KMS-11 (cell line): ENCODE measurements at regions not wholly inside any gene's neighbourhood (a gene's known extent, or its start where the extent isn't known, plus 50 kb on each side); places are given as distances from the start of the nearest gene placed in this dataset.

Experiments used
- H2AFZ ChIP-seq: fragments of 200-600 bp; sonication (generic); 2 replicates; pipeline ENCODE4 v1.6.1; 2016; ENCODE audit warnings: antibody characterized with exemption, mixed run types, low read depth
- H3K27ac ChIP-seq: fragments of 200-600 bp; sonication (generic); 2 replicates; pipeline ENCODE4 v1.6.1; 2016; ENCODE audit warnings: mild to moderate bottlenecking, mixed run types
- H3K27me3 ChIP-seq: fragments of 200-600 bp; sonication (generic); 2 replicates; pipeline ENCODE4 v1.6.1; 2017; ENCODE audit warnings: mild to moderate bottlenecking, low read depth, mixed run types, moderate library complexity; ENCODE audit not compliant: insufficient read depth
- H3K36me3 ChIP-seq: fragments of 200-600 bp; sonication (generic); 2 replicates; pipeline ENCODE4 v1.6.1; 2017; ENCODE audit warnings: mild to moderate bottlenecking, mixed run types; ENCODE audit not compliant: insufficient read depth
- H3K4me1 ChIP-seq: fragments of 200-600 bp; sonication (generic); 2 replicates; pipeline ENCODE4 v1.6.1; 2016; ENCODE audit warnings: mild to moderate bottlenecking, low read depth, mixed run types; ENCODE audit not compliant: poor library complexity, severe bottlenecking
- H3K4me2 ChIP-seq: fragments of 200-600 bp; sonication (generic); 2 replicates; pipeline ENCODE4 v1.7.0; 2016; ENCODE audit warnings: mild to moderate bottlenecking, mixed run types
- H3K4me3 ChIP-seq: fragments of 200-600 bp; sonication (generic); IDR thresholded peaks from 2 replicates; pipeline ENCODE4 v1.6.1; 2017; ENCODE audit warnings: low read depth, low read length, mixed read lengths; ENCODE audit not compliant: insufficient read depth
- H3K79me2 ChIP-seq: fragments of 200-600 bp; sonication (generic); 2 replicates; pipeline ENCODE4 v1.6.1; 2016; ENCODE audit warnings: low read depth, mixed run types; ENCODE audit not compliant: insufficient read depth
- H3K9ac ChIP-seq: fragments of 200-600 bp; sonication (generic); 2 replicates; pipeline ENCODE4 v1.6.1; 2016; ENCODE audit warnings: mild to moderate bottlenecking, mixed run types
- H4K20me1 ChIP-seq: fragments of 200-600 bp; sonication (generic); 2 replicates; pipeline ENCODE4 v1.6.1; 2016; ENCODE audit warnings: mild to moderate bottlenecking, mixed run types; ENCODE audit not compliant: insufficient read depth
- CTCF ChIP-seq: fragments of 200-600 bp; sonication (generic); conservative IDR thresholded peaks from 2 replicates; pipeline ENCODE4 v1.6.1; 2017; ENCODE audit warnings: low read depth, mild to moderate bottlenecking, antibody characterized with exemption, low read length, moderate library complexity, mixed read lengths

GRCh38 chr2:45170191-45171135, 161.2 kb upstream of the SIX2 start:
- Histone ChIP-seq H2AFZ (no peak overlapping the region), H3K27ac (no peak overlapping the region), H3K9ac (no peak overlapping the region), H3K79me2 (no peaks in the 10 kb centered on the region), H3K4me2 (no peak overlapping the region), H3K36me3 (no peaks in the 10 kb centered on the region), H3K4me3 (no peak overlapping the region), H4K20me1 (no peaks in the 10 kb centered on the region), H3K27me3 (no peaks in the 10 kb centered on the region), H3K4me1 (peaks cover 4% of the 10 kb centered on the region)
- no peak for TF ChIP-seq CTCF

GRCh38 chr2:45169339-45170190, 160.3 kb upstream of the SIX2 start:
- Histone ChIP-seq H3K27ac (no peak overlapping the region; the same call in 1 of the 2 replicates), H3K4me1 (peaks cover 4% of the 10 kb centered on the region), H3K4me2 (peak overlapping the region; percentile 52; the same call in 1 of the 2 replicates), H3K27me3 (no peaks in the 10 kb centered on the region), H3K79me2 (no peaks in the 10 kb centered on the region), H4K20me1 (no peaks in the 10 kb centered on the region), H2AFZ (peak overlapping the region; percentile 84), H3K9ac (peak overlapping the region; percentile 70), H3K36me3 (no peaks in the 10 kb centered on the region), H3K4me3 (peak overlapping the region; percentile 70)
- TF ChIP-seq CTCF, result no peak

DNA sequence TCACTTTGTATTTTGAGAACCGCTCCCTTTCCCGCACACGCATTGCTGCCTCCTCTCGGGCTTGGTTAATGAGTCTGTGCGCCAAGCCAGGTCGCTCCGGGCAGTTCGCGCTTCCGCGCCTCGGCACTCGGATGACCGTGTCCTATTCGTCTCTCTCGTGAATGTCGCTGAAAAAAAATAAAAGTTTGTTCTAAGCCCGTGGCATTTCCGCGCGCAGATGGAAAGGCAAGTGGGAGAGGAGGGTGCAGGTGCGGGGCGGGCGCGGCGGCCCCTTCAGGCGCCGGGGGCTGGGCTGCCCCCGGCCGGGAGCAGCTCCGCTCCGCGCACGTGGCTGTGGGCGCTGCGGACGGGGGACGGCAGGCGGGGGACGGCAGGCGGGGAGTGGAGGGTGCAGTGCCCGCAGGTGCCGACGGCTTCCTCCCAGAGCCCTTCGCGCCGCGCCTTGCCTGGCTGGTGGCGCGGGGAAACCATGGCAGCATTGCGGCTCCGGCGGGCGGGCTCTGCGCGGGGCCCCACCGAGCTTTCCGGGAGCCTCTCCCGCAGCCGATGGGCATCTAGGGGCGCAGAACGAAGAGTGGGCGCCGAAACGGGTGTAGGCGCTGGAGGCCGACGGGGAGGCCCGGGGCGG, 159.6 kb upstream of the SIX2 start:
- TF ChIP-seq CTCF, result no peak
- H3K9ac ChIP-seq, result peak overlapping the region; percentile 70
- H3K27me3 ChIP-seq, result no peaks in the 10 kb centered on the region
- no peaks in the 10 kb centered on the region for H4K20me1 ChIP-seq
- H3K36me3 ChIP-seq, result no peaks in the 10 kb centered on the region
- H3K79me2 ChIP-seq, result no peaks in the 10 kb centered on the region
- H3K27ac ChIP-seq, result no peak overlapping the region; the same call in 1 of the 2 replicates
- peak overlapping the region; percentile 84 for H2AFZ ChIP-seq
- H3K4me1 ChIP-seq, result peaks cover 4% of the 10 kb centered on the region
- H3K4me3 ChIP-seq, result peak overlapping the region; percentile 81
- peak overlapping the region; percentile 52 for H3K4me2 ChIP-seq

DNA sequence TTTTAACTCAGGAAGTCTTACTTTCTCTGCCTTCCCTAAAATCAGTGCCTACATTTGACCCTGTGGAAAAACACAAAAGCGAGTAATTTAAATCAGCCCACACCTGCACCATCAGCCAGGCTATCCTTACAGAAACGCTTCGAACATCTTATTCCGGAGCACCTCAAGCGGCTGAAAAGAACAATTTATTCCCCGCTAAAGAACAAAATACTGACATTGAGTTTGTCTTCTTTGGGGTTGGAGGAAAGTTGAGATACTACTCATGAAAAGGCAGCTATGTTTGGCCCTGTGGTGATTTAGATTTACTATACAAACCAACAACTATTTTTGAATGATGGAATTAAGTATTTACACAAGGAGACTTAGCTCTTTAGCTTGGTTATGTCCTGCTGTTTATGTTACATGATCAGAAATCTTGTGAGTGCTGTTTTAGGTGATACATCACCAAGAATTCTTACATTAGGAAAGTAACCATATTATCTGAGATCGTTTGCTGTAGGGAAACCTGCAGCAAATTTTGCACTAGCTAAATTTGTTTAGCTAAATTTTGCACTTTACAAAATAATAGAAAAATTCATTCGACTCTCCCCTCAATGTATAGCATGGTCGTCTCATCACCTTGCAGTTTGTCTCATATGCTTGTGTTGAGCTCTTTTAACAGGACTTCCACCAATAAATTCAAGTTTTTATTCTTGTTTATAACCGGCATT, 158.8 kb upstream of the SIX2 start:
- H2AFZ ChIP-seq, result peak overlapping the region; percentile 84
- H4K20me1 ChIP-seq, result no peaks in the 10 kb centered on the region
- no peaks in the 10 kb centered on the region for H3K36me3 ChIP-seq
- H3K4me1 ChIP-seq, result peaks cover 4% of the 10 kb centered on the region
- H3K27me3 ChIP-seq, result no peaks in the 10 kb centered on the region
- no peak overlapping the region for H3K27ac ChIP-seq
- peak overlapping the region; percentile 52; the same call in 1 of the 2 replicates for H3K4me2 ChIP-seq
- H3K9ac ChIP-seq, result peak overlapping the region; percentile 70; the same call in 1 of the 2 replicates
- H3K4me3 ChIP-seq, result peak overlapping the region; percentile 81
- TF ChIP-seq CTCF, result no peak
- H3K79me2 ChIP-seq, result no peaks in the 10 kb centered on the region
